ENCODE measurements at regions not wholly inside any gene's neighbourhood (a gene's known extent, or its start where the extent isn't known, plus 50 kb on each side); places are given as distances from the start of the nearest gene placed in this dataset.
"Not testable (repeated sequence)": the region's sequence is repeated elsewhere in the genome, so short reads cannot be mapped to it uniquely, and the experiment has no call there.

- DNase-seq: no peak
Observed at GRCh38 chr14:77985211-77985615, 185.0 kb upstream of the NRXN3 start.

GRCh38 chr14:77986773-77987172, 183.4 kb upstream of the NRXN3 start:
- DNase-seq: no peak

GRCh38 chr14:77988096-77988870, 181.9 kb upstream of the NRXN3 start:
- DNase-seq: no peak

- DNase-seq: no peak
Observed at GRCh38 chr14:77988970-77989369, 181.2 kb upstream of the NRXN3 start.

GRCh38 chr14:77989441-77989991, 180.7 kb upstream of the NRXN3 start:
- DNase-seq: no peak

GRCh38 chr14:77990337-77990736, 179.8 kb upstream of the NRXN3 start:
- DNase-seq: no peak

GRCh38 chr14:77991128-77991772, 178.9 kb upstream of the NRXN3 start:
- no peak for DNase-seq

- DNase-seq: no peak
Observed at GRCh38 chr14:78005325-78005724, 164.8 kb upstream of the NRXN3 start.

- DNase-seq: no peak
Observed at GRCh38 chr14:78007160-78007559, 163.0 kb upstream of the NRXN3 start.

- no peak for DNase-seq
Observed at GRCh38 chr14:78010688-78011087, 159.5 kb upstream of the NRXN3 start.

- DNase-seq: not testable (repeated sequence)
Observed at GRCh38 chr14:78013911-78014310, 156.3 kb upstream of the NRXN3 start.

- no peak for DNase-seq
Observed at GRCh38 chr14:78016532-78016931, 153.6 kb upstream of the NRXN3 start.

- no peak for DNase-seq
Observed at GRCh38 chr14:78018283-78018682, 151.9 kb upstream of the NRXN3 start.

GRCh38 chr14:78022059-78022458, 148.1 kb upstream of the NRXN3 start:
- peak; percentile 87 for DNase-seq

- DNase-seq: no peak
Observed at GRCh38 chr14:78023112-78023511, 147.1 kb upstream of the NRXN3 start.

- DNase-seq: peak; percentile 24
Observed at GRCh38 chr14:78028471-78028870, 141.7 kb upstream of the NRXN3 start.

- peak; percentile 46 for DNase-seq
Observed at GRCh38 chr14:78029601-78030372, 140.4 kb upstream of the NRXN3 start.

GRCh38 chr14:78043349-78043748, 126.8 kb upstream of the NRXN3 start:
- DNase-seq: no peak

GRCh38 chr14:78048120-78048519, 122.1 kb upstream of the NRXN3 start:
- DNase-seq: no peak

GRCh38 chr14:78056890-78057289, 113.3 kb upstream of the NRXN3 start:
- not testable (repeated sequence) for DNase-seq

- DNase-seq: no peak
Observed at GRCh38 chr14:78070344-78070743, 99.8 kb upstream of the NRXN3 start.

GRCh38 chr14:78071016-78071549, 99.1 kb upstream of the NRXN3 start:
- no peak for DNase-seq

- no peak for DNase-seq
Observed at GRCh38 chr14:78073028-78073427, 97.1 kb upstream of the NRXN3 start.
